ENCODE measurements at regions not wholly inside any gene's neighbourhood (a gene's known extent, or its start where the extent isn't known, plus 50 kb on each side); places are given as distances from the start of the nearest gene placed in this dataset.

- TF ChIP-seq CTCF (conservative IDR thresholded peaks at IDR 0.05; ENCODE audit: low read depth in 2 of 2) (no peak), ZNF331 (CRISPR knock-in tag; IDR thresholded peaks at IDR 0.05; ENCODE audit: low read depth) (no peak), EZH2 (IDR thresholded peaks at IDR 0.05; ENCODE audit: low read depth, unreplicated experiment) (no peak), POLR2AphosphoS5 (IDR thresholded peaks at IDR 0.05; ENCODE audit: low read depth) (no peak)
Observed at GRCh38 chr10:64010711-64011110, 489.5 kb downstream of the REEP3 start.
